GOT3 (cell line): ENCODE measurements at regions not wholly inside any gene's neighbourhood (a gene's known extent, or its start where the extent isn't known, plus 50 kb on each side); places are given as distances from the start of the nearest gene placed in this dataset.
"Not testable (repeated sequence)": the region's sequence is repeated elsewhere in the genome, so short reads cannot be mapped to it uniquely, and the experiment has no call there.

ENCODE experiments used
- DNase-seq: peaks from one replicate; lab custom pipeline; 2025; ENCODE audit warnings: mixed read lengths; lab: John Stamatoyannopoulos, UW

DNA sequence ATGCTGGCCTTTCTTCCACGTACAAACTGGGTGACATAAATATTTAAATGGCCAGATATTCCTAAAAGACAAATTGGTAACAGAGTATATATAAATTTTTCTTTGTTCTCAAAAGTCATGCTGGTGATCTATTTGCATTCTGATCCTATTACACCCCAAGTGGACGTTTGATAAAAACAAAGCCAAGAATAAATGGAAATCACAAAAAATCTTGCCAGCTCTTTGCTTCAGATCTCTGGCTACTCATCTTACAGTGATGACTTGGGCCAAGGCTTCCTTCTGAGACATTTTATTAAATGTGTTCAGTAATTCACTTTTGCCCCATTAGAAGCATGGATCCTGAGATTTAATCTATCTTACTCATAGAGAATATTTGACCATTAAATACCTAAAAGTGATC lies 444.3 kb upstream of the PIK3R1 start:
- no peak for DNase-seq

DNA sequence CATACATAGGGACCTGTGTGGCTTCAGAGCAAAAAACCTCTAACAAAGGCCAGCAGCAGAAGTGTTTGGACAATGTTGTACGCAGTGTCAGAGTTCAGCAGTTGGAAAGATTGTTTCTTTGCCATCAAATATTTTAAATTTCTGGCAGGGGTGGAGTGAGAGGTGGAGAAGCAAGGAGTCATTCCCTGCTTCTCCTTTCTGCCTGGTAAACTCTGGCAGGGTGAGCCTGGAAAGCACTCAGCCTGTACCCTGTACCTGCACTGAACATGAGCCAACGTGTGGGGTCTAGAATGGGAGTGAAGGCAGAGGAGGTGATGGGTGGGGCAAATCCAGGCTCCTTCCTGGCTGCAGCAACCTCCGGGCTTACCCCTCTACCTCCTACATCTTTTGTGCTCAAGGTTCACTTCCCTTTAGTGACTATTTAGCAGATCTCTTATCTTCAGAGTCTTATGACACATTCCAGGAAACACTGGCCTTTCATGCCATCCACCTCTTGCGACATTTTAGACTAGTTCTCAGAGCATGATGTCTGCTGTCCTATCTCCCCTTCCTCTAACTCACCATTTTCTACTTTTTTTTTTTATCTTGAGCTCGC lies 445.0 kb upstream of the PIK3R1 start:
- no peak for DNase-seq

- DNase-seq = no peak
These were observed 449.9 kb upstream of the PIK3R1 start for GRCh38 chr5:67765697-67766096.

GRCh38 chr5:67757771-67758170 lies 457.8 kb upstream of the PIK3R1 start:
- DNase-seq = not testable (repeated sequence)

GRCh38 chr5:67752357-67752708 lies 463.2 kb upstream of the PIK3R1 start:
- DNase-seq = no peak

GRCh38 chr5:67748165-67748690 lies 467.3 kb upstream of the PIK3R1 start:
- no peak for DNase-seq

DNA sequence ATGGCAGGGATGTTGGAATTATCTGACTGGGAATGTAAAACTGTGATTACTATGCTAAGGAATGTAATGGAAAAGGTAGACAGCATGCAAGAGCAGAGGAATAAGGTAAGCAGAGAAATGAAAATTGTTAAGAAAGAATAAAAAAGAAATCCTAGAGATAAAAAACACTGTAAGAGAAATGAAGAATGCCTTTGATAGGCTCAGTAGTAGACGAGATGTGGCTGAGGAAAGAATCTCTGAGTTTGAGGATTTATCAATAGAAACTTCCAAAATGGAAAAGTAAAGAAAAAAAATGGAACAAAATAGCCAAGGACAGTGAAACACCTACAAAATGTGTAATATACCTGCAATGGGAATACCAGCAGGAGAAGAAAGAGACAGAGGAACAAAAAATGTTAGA lies 468.5 kb upstream of the PIK3R1 start:
- no peak for DNase-seq

GRCh38 chr5:67746608-67747007 lies 468.9 kb upstream of the PIK3R1 start:
- DNase-seq = not testable (repeated sequence)

DNA sequence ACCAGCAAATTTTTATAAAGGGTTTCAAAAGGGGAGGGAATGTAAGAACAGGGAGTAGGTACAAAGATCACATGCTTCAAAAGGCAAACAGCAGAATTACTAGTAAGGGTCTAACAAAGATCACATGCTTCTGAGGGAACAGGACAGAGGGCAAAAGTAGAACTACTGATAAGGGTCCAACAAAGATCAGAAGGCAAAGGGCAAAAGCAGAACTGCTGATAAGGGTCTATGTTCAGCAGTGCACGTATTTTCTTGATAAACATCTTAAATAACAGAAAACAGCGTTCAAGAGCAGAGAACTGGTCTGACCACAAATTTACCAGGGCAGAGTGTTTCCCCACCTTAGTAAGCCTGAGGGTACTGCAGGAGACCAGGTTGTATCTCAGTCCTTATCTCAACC lies 469.5 kb upstream of the PIK3R1 start:
- DNase-seq = no peak

GRCh38 chr5:67732921-67733320 lies 482.6 kb upstream of the PIK3R1 start:
- no peak for DNase-seq

DNA sequence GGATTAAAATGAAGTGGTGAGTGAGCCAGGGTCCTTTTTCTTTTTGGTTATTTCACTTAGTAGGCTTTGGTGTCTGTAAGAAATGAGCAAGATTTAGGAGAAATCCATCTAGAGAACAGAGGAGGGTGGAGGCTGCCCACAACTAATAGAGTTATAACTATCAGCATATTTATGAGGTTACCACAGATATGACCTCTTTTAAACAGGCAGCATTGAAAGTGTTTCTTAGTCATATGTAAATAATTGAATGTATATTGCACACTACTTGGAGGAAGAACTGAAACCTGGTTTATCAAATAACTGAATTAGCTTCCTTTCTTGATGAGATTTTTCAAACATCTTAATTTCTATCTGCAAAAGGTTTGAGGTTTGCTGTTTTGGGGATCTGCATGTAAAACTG lies 483.1 kb upstream of the PIK3R1 start:
- no peak for DNase-seq

GRCh38 chr5:67731886-67732285 lies 483.7 kb upstream of the PIK3R1 start:
- DNase-seq = no peak

GRCh38 chr5:67730917-67731474 lies 484.6 kb upstream of the PIK3R1 start:
- no peak for DNase-seq

- DNase-seq = no peak
These were observed 487.1 kb upstream of the PIK3R1 start for GRCh38 chr5:67728326-67728890.

DNA sequence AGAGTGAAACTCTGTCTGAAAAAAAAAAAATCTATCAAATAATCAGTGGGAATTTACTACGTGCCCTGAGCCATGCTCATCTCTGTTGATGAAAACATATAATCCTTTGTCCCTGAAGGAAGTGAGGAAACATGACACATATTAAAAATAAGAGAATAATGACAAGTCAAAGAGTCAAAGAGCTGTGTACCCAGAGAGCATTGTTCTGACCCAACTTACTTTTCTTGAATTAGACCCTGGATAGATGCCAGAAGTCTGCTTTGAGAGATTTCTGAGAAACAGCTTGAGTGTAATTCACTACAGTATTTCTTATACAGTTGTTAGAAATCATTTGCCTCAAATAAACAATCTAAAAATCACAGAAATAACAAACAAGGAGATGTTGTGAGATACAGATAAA lies 490.0 kb upstream of the PIK3R1 start:
- no peak for DNase-seq

- DNase-seq = no peak
These were observed 491.0 kb upstream of the PIK3R1 start for GRCh38 chr5:67724412-67725135.

DNA sequence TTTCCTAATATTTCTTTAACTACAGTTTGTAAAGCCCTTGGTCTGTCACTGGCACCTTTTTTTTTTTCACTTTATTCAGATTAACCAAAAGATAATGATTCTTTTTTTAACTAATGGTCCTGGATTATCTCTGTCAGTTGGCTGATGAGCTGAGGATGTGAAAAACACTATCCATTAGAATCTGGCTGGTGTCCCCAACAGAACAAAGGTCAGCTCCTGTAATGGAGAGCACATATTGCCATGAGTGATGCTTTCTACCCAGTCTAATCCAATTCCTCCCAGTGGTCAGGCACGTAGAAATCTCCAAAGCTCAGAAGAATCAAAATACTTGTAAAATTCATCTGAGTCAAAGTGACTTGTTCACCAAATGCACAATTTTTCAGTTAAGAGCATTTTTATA lies 491.7 kb upstream of the PIK3R1 start:
- DNase-seq = no peak

DNA sequence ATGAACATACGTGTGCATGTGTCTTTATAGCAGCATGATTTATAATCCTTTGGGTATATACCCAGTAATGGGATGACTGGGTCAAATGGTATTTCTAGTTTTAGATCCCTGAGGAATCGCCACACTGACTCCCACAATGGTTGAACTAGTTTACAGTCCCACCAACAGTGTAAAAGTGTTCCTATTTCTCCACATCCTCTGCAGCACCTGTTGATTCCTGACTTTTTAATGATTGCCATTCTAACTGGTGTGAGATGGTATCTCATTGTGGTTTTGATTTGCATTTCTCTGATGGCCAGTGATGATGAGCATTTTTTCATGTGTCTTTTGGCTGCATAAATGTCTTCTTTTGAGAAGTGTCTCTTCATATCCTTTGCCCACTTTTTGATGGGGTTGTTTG lies 493.0 kb upstream of the PIK3R1 start:
- DNase-seq = not testable (repeated sequence)

DNA sequence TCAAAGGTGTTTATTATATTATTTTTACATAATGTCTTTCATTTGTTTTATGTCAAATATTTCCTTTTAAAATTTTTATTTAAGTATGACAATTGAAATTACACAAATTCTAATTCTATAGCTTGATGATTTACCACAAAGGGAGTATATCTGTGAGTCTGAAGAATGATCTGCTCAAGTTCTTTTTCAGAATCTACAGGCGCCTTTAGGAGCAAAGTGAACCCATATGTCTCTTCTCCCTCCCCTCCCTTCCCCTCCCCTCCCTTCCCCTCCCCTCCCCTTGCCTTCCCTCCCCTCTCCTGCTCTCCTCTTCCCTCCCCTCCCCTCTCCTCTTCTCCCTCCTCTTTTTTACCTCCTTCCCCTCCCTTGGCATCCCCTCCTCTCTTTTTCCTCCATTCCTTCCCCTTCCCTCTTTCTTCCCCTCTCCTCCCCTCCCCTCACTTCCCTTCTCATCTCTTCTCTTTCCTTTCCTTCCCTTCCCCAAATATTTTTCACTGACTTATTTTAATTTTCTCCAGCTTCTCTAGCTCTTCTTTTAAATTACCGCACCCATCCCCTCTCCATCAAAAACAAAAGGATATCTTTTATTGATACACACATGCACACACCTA lies 495.3 kb upstream of the PIK3R1 start:
- no peak for DNase-seq

DNA sequence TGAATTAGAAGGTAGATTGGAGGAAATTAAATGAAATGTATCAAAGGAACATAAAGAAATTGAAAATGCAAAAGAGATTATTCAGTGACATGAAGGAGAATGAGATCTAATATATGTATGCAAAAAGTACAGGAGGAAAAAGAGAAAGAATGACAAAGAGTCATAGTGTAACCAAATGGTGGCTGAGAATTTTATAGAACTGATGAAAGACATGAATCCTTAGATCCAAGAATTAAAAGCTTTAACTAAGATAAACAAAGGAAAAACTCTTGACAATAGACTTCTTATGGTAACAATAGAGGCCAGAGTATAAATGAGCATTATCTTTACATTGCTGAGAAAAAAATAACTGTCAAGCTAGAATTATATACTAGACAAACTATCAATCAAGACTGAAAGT lies 505.4 kb upstream of the CD180 start:
- DNase-seq = no peak

DNA sequence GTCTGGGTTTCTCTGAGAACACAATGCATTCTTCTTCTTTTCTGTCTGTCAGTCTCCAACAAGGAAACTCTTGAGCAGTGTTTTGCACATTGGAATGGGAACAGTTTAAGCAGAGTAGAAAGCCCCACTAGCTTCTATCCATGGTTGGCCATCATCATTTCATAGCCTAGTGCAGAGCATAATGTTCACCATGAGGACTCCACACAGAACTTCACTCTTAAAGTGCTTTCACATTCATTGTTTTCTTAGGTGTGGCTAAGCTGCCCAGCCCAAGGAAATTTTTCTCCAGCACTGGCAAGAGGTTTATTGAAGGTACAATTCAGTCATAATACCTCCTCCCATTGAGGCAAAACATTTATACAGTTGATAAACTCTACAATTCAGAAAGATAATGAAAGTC lies 503.0 kb upstream of the CD180 start:
- no peak for DNase-seq

DNA sequence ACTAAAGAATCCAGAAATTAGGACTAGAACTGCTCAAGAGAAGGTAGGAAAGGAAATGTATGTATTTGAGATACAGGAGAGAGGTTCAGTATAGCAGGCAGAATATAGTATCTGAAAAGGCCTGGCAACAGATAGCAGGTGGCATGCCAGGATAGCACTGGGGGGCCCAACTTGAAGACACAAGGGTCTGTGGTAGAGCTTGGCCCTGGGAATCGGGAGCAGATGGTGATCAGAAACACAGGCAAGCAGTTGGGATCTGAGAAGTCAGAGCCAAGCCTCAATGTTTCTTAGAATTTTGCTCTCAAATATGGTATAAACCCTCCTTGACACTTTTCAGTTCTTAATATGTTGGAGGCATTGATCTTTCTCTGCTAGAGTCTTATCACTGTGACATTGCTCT lies 499.8 kb upstream of the CD180 start:
- no peak for DNase-seq

DNA sequence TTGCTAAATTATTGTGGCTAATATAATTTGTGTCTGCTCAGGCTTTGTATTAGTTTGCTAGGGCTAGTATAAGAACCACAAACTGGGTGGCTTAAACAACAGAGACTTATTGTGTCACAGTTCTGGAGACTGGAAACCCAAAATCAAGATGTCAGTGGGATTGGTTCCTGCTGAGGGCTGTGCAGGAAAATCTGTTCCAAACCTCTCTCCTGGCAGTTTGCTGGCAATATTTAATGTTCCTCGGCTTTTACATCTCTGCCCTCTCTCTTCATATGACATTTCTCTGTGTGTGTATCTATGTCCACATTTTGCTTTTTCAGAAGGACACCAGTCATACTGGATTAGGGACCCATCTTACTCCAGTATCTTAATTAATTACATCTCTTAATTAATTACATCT lies 498.8 kb upstream of the CD180 start:
- no peak for DNase-seq
